ENCODE measurements at regions not wholly inside any gene's neighbourhood (a gene's known extent, or its start where the extent isn't known, plus 50 kb on each side); places are given as distances from the start of the nearest gene placed in this dataset.

- DNase-seq, result no peak
Measured at GRCh38 chr2:64383016-64383591, 70.9 kb upstream of the LGALSL start.

- no peak for DNase-seq
Measured at GRCh38 chr2:64383881-64384280, 70.1 kb upstream of the LGALSL start.

- no peak for DNase-seq
Measured at GRCh38 chr2:64386676-64387075, 67.3 kb upstream of the LGALSL start.

GRCh38 chr2:64390586-64390985, 63.4 kb upstream of the LGALSL start:
- DNase-seq, result no peak

- DNase-seq, result no peak
Measured at GRCh38 chr2:64391424-64391823, 62.5 kb upstream of the LGALSL start.

- no peak for DNase-seq
Measured at GRCh38 chr2:64391940-64392339, 62.0 kb upstream of the LGALSL start.

GRCh38 chr2:64392529-64392928, 61.4 kb upstream of the LGALSL start:
- DNase-seq, result no peak

GRCh38 chr2:64393383-64394010, 60.5 kb upstream of the LGALSL start:
- DNase-seq, result no peak

- DNase-seq, result no peak
Measured at GRCh38 chr2:64394153-64394552, 59.8 kb upstream of the LGALSL start.

GRCh38 chr2:64396001-64396400, 58.0 kb upstream of the LGALSL start:
- DNase-seq, result no peak

GRCh38 chr2:64396551-64396950, 57.4 kb upstream of the LGALSL start:
- DNase-seq, result no peak

- DNase-seq, result no peak
Measured at GRCh38 chr2:64398516-64399129, 55.3 kb upstream of the LGALSL start.

GRCh38 chr2:64399521-64399920, 54.4 kb upstream of the LGALSL start:
- no peak for DNase-seq

- DNase-seq, result no peak
Measured at GRCh38 chr2:64400105-64400728, 53.7 kb upstream of the LGALSL start.

GRCh38 chr2:64400733-64401528, 53.0 kb upstream of the LGALSL start:
- no peak for DNase-seq

GRCh38 chr2:64401529-64401880, 52.5 kb upstream of the LGALSL start:
- DNase-seq, result no peak

GRCh38 chr2:64402876-64403275, 51.1 kb upstream of the LGALSL start:
- no peak for DNase-seq

GRCh38 chr2:64403426-64403825, 50.5 kb upstream of the LGALSL start:
- no peak for DNase-seq

- DNase-seq, result no peak
Measured at GRCh38 chr2:64404002-64404731, 49.8 kb upstream of the LGALSL start.

Measured in CD4-positive, alpha-beta T cell treated with Interleukin-10 for 1 hour (primary cell).